H1 (cell line): ENCODE measurements at regions not wholly inside any gene's neighbourhood (a gene's known extent, or its start where the extent isn't known, plus 50 kb on each side); places are given as distances from the start of the nearest gene placed in this dataset.

Experiments used
- CTCF ChIA-PET: fragments of 300-600 bp; sonication (Branson Sonifier 250); formaldehyde crosslinking; loops from one replicate; lab custom pipeline; 2021; ENCODE audit not compliant: partially characterized antibody; lab: Charles Lee
- POLR2A ChIA-PET: fragments of 300-600 bp; sonication (Branson Sonifier 250); formaldehyde crosslinking; loops from one replicate; lab custom pipeline; 2021; ENCODE audit warnings: inconsistent platforms; ENCODE audit not compliant: partially characterized antibody; lab: Charles Lee
- DNase-seq, 2 experiments: peaks; one replicate each; pipeline versions ENCODE4 v3.0.0 to v3.0.0-alpha.2; 2010 to 2022; ENCODE audit warnings: low spot score in 2 of 2, low read depth in 1 of 2, mixed read lengths in 1 of 2
- FAIRE-seq: peaks from 2 replicates; lab custom pipeline; 2011; peaks lifted over from hg19 to GRCh38; lab: Jason Lieb, UNC
- H2AFZ ChIP-seq: 2 replicates; pipeline ENCODE4 v1.8.1; 2012; ENCODE audit warnings: low read length, inconsistent platforms
- H2AK5ac ChIP-seq: 2 replicates; pipeline ENCODE4 v1.6.1; 2013; ENCODE audit warnings: low read depth, low read length
- H2BK120ac ChIP-seq: replicated peaks from 2 replicates; pipeline ENCODE3; 2013; ENCODE audit warnings: low read depth, low read length, inconsistent platforms
- H2BK12ac ChIP-seq: 2 replicates; pipeline ENCODE4 v1.6.1; 2013; ENCODE audit warnings: low read depth, low read length
- H2BK15ac ChIP-seq: 2 replicates; pipeline ENCODE4 v1.6.1; 2013; ENCODE audit warnings: low read length
- H2BK20ac ChIP-seq: 2 replicates; pipeline ENCODE4 v1.6.1; 2013; ENCODE audit warnings: low read length
- H2BK5ac ChIP-seq: 2 replicates; pipeline ENCODE4 v1.6.1; 2013; ENCODE audit warnings: low read depth, low read length
- H3K14ac ChIP-seq: 2 replicates; pipeline ENCODE4 v1.6.1; 2013; ENCODE audit warnings: inconsistent platforms; ENCODE audit not compliant: insufficient read length
- H3K18ac ChIP-seq: 2 replicates; pipeline ENCODE4 v1.6.1; 2013; ENCODE audit warnings: low read length; ENCODE audit errors: extremely low read depth
- H3K23ac ChIP-seq: 2 replicates; pipeline ENCODE4 v1.6.1; 2013; ENCODE audit warnings: inconsistent platforms; ENCODE audit not compliant: insufficient read length
- H3K23me2 ChIP-seq: 2 replicates; pipeline ENCODE4 v1.6.1; 2013; ENCODE audit warnings: low read depth, low read length
- H3K27ac ChIP-seq: 2 replicates; pipeline ENCODE4 v1.6.1; 2011; ENCODE audit warnings: low read depth, low read length, inconsistent platforms
- H3K27me3 ChIP-seq, 4 experiments: replicated peaks in 1 of 4; 1 replicate in 1 of 4; 2 replicates in 3 of 4; pipeline versions ENCODE4 v1.6.1 to v1.8.1; 2011 to 2013; ENCODE audit warnings: low read length in 3 of 4, mild to moderate bottlenecking in 3 of 4, inconsistent platforms in 2 of 4, mixed read lengths in 2 of 4, moderate library complexity in 1 of 4; ENCODE audit not compliant: control insufficient read depth in 3 of 4, insufficient read depth in 3 of 4; ENCODE audit errors: extremely low read depth in 1 of 4
- H3K36me3 ChIP-seq, 4 experiments: 2 replicates each; pipeline versions ENCODE4 v1.6.1 to v1.8.1; 2011 to 2013; ENCODE audit warnings: mild to moderate bottlenecking in 4 of 4, low read length in 3 of 4, moderate library complexity in 2 of 4, control low read depth in 1 of 4, inconsistent platforms in 1 of 4; ENCODE audit not compliant: insufficient read depth in 4 of 4, control insufficient read depth in 2 of 4
- H3K4ac ChIP-seq: replicated peaks from 2 replicates; pipeline ENCODE3; 2013; ENCODE audit warnings: low read length, low read depth, mixed read lengths, inconsistent platforms; ENCODE audit not compliant: insufficient read length
- H3K4me1 ChIP-seq, 4 experiments: replicated peaks in 1 of 4; 1 replicate in 1 of 4; 2 replicates in 3 of 4; pipeline versions ENCODE4 v1.6.1 to v1.8.1; 2011 to 2013; ENCODE audit warnings: low read length in 3 of 4, inconsistent platforms in 2 of 4, mixed read lengths in 1 of 4; ENCODE audit not compliant: insufficient read depth in 4 of 4, control insufficient read depth in 3 of 4
- H3K4me2 ChIP-seq, 2 experiments: 2 replicates each; pipeline versions ENCODE4 v1.6.1 to v1.8.1; 2011 to 2013; ENCODE audit warnings: low read depth in 2 of 2, low read length in 2 of 2, control low read depth in 1 of 2, inconsistent platforms in 1 of 2, mild to moderate bottlenecking in 1 of 2; ENCODE audit not compliant: insufficient read depth in 1 of 2
- H3K4me3 ChIP-seq, 4 experiments: fragments of 200-600, 300-600 bp in 1 of 4; sonication (generic), shearing (Covaris generic), sonication (Bioruptor Twin) in 1 of 4; 2 replicates each; pipeline versions ENCODE4 v1.5.1 to v1.8.1; 2011 to 2016; ENCODE audit warnings: low read length in 4 of 4, low read depth in 3 of 4, control low read depth in 2 of 4, inconsistent platforms in 2 of 4, mild to moderate bottlenecking in 2 of 4, mixed read lengths in 1 of 4, moderate library complexity in 1 of 4; ENCODE audit not compliant: insufficient read depth in 2 of 4; ENCODE audit errors: extremely low read depth in 1 of 4
- H3K56ac ChIP-seq: replicated peaks from 2 replicates; pipeline ENCODE3; 2013; ENCODE audit warnings: low read depth, mild to moderate bottlenecking, mixed read lengths, low read length, inconsistent platforms; ENCODE audit not compliant: insufficient read length
- H3K79me1 ChIP-seq: 2 replicates; pipeline ENCODE4 v1.6.1; 2013; ENCODE audit warnings: low read depth, low read length, control low read depth
- H3K79me2 ChIP-seq, 2 experiments: 2 replicates each; pipeline versions ENCODE4 v1.6.1 to v1.8.1; 2012 to 2013; ENCODE audit warnings: low read length in 2 of 2, mild to moderate bottlenecking in 2 of 2, inconsistent platforms in 1 of 2; ENCODE audit not compliant: insufficient read depth in 2 of 2, control insufficient read depth in 1 of 2
- H3K9ac ChIP-seq, 4 experiments: replicated peaks in 1 of 4; 1 replicate in 1 of 4; 2 replicates in 3 of 4; pipeline versions ENCODE4 v1.6.1 to v1.8.1; 2011 to 2013; ENCODE audit warnings: low read depth in 3 of 4, low read length in 3 of 4, control low read depth in 2 of 4, mild to moderate bottlenecking in 2 of 4, moderate library complexity in 2 of 4, inconsistent platforms in 1 of 4; ENCODE audit errors: extremely low read depth in 1 of 4
- H3K9me3 ChIP-seq, 2 experiments: 2 replicates each; pipeline versions ENCODE4 v1.6.1 to v1.8.1; 2012 to 2013; ENCODE audit warnings: mild to moderate bottlenecking in 2 of 2, moderate library complexity in 2 of 2, control low read depth in 1 of 2, inconsistent platforms in 1 of 2, low read depth in 1 of 2, low read length in 1 of 2, mixed read lengths in 1 of 2; ENCODE audit not compliant: insufficient read depth in 2 of 2
- H4K20me1 ChIP-seq, 2 experiments: replicated peaks in 1 of 2; 2 replicates each; pipeline versions ENCODE3 to v1.8.1; 2011 to 2013; ENCODE audit warnings: inconsistent platforms in 2 of 2, low read length in 2 of 2, mild to moderate bottlenecking in 1 of 2; ENCODE audit not compliant: insufficient read depth in 2 of 2, control insufficient read depth in 1 of 2
- H4K5ac ChIP-seq: 2 replicates; pipeline ENCODE4 v1.6.1; 2013; ENCODE audit warnings: low read length, low read depth, mixed read lengths, inconsistent platforms; ENCODE audit not compliant: insufficient read length
- H4K8ac ChIP-seq: 2 replicates; pipeline ENCODE4 v1.8.0; 2013; ENCODE audit warnings: mild to moderate bottlenecking, moderate library complexity, low read length, inconsistent platforms; ENCODE audit not compliant: insufficient read depth; ENCODE audit errors: extremely low read depth
- H4K91ac ChIP-seq: replicated peaks from 2 replicates; pipeline ENCODE3; 2013; ENCODE audit warnings: low read length, mixed read lengths, inconsistent platforms; ENCODE audit not compliant: insufficient read length
- BACH1 ChIP-seq: IDR thresholded peaks from 2 replicates; pipeline ENCODE4 v1.6.1; 2012; ENCODE audit warnings: low read length, improper control_type of control experiment
- CREB1 ChIP-seq: IDR thresholded peaks from 2 replicates; pipeline ENCODE4 v1.6.1; 2012; ENCODE audit warnings: inconsistent platforms
- GABPA ChIP-seq: IDR thresholded peaks from 2 replicates; pipeline ENCODE4 v1.6.1; 2011; ENCODE audit warnings: mild to moderate bottlenecking, low read length, moderate library complexity, borderline replicate concordance; ENCODE audit not compliant: insufficient read depth
- KDM4A ChIP-seq: IDR thresholded peaks from one replicate; pipeline ENCODE4 v1.7.1; 2012; ENCODE audit warnings: low read depth, mild to moderate bottlenecking, moderate library complexity, low read length, inconsistent platforms; ENCODE audit not compliant: severe bottlenecking
- MAFK ChIP-seq: IDR thresholded peaks from 2 replicates; pipeline ENCODE4 v1.6.1; 2012; ENCODE audit warnings: low read depth, mild to moderate bottlenecking, improper control_type of control experiment, low read length
- NRF1 ChIP-seq: IDR thresholded peaks from 2 replicates; pipeline ENCODE4 v1.6.1; 2011; ENCODE audit warnings: mild to moderate bottlenecking, low read depth, low read length, improper control_type of control experiment
- POLR2AphosphoS5 ChIP-seq: IDR thresholded peaks from 2 replicates; pipeline ENCODE4 v1.6.1; 2011; ENCODE audit warnings: low read depth, low read length
- RAD21 ChIP-seq, 2 experiments: IDR thresholded peaks in 1 of 2; conservative IDR thresholded peaks in 1 of 2; 2 replicates each; pipeline ENCODE4 v1.6.1; 2011; ENCODE audit warnings: low read depth in 2 of 2, low read length in 2 of 2, improper control_type of control experiment in 1 of 2, inconsistent platforms in 1 of 2, mild to moderate bottlenecking in 1 of 2, moderate library complexity in 1 of 2
- SIX5 ChIP-seq: IDR thresholded peaks from 2 replicates; pipeline ENCODE4 v1.6.1; 2011; ENCODE audit warnings: mild to moderate bottlenecking, low read depth, low read length
- ZNF274 ChIP-seq: IDR thresholded peaks from 2 replicates; pipeline ENCODE4 v1.7.0; 2012; ENCODE audit warnings: low read length, borderline replicate concordance; ENCODE audit errors: extremely low read depth
- WGBS, 2 experiments: shearing (Covaris generic) in 1 of 2; methylation state at CpG; one replicate each; pipeline versions ENCODE4 v1.1.6 to v1.1.7; 2013 to 2015; ENCODE audit warnings: low lambda C conversion rate in 2 of 2, mixed read lengths in 2 of 2, inconsistent platforms in 1 of 2, low coverage in 1 of 2, missing lambda C conversion rate in 1 of 2; ENCODE audit not compliant: insufficient replicate concordance in 2 of 2, insufficient coverage in 1 of 2, insufficient read length in 1 of 2; ENCODE audit errors: extremely low coverage in 1 of 2, missing lambda C conversion rate in 1 of 2; 5-methylcytosine and 5-hydroxymethylcytosine counted together

DNA sequence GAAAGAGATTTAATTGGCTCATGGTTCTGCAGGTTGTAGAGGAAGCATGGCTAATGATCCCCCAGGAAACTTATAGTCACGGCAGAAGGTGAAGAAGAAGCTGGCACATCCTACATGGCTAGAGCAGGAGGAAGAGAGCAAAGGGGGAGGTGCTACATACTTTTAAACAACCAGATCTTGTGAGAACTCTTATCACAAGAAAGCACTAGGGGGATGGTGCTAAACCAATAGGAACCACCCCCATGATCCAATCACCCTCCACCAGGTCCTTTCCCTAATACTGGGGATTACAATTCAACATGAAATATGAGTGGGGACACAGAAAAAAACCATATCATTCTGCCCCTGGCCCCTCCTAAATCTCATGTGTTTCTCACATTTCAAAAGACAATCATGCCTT is 147.2 kb upstream of the EPB41L4A start:
- Histone ChIP-seq H2BK20ac (no peak overlapping the region), H3K36me3 (no peaks in the 10 kb centered on the region; a peak in 1 of 8 replicates), H4K5ac (no peak overlapping the region), H2BK12ac (no peak overlapping the region), H2BK5ac (no peak overlapping the region), H4K8ac (no peak overlapping the region), H3K56ac (no peak overlapping the region), H3K4me2 (no peak overlapping the region), H3K79me2 (no peaks in the 10 kb centered on the region), H4K20me1 (no peaks in the 10 kb centered on the region), H3K14ac (no peak overlapping the region), H3K23ac (no peak overlapping the region), H3K4me3 (no peak overlapping the region), H3K9ac (no peak overlapping the region), H4K91ac (no peak overlapping the region), H2AFZ (no peak overlapping the region), H2BK15ac (no peak overlapping the region), H3K79me1 (no peaks in the 10 kb centered on the region), H3K23me2 (no peaks in the 10 kb centered on the region), H3K4me1 (no peaks in the 10 kb centered on the region), H3K18ac (no peak overlapping the region), H2AK5ac (no peak overlapping the region), H3K9me3 (peaks cover 20 to 26% of the 10 kb centered on the region in 2 experiments), H2BK120ac (no peak overlapping the region), H3K27ac (no peak overlapping the region), H3K27me3 (no peaks in the 10 kb centered on the region), H3K4ac (no peak overlapping the region)
- DNase-seq (no peak), FAIRE-seq (no peak)
- ChIA-PET CTCF (no interaction called here), POLR2A (no interaction called here)
- WGBS, 2 experiments = 88% methylated on average over 1 of the region's 1 CpG; no CpG with 5 or more reads in 1 of the 2 experiments
- no peak for TF ChIP-seq BACH1
- no peak for TF ChIP-seq RAD21 (IDR thresholded peaks at IDR 0.05 in 1 of 2, conservative IDR thresholded peaks at IDR 0.05 in 1 of 2; ENCODE audit: low read depth in 2 of 2, low read length in 2 of 2)
- no peak for TF ChIP-seq CREB1
- TF ChIP-seq MAFK = no peak
- TF ChIP-seq ZNF274 = no peak
- TF ChIP-seq KDM4A = no peak
- no peak for TF ChIP-seq NRF1
- no peak for TF ChIP-seq POLR2AphosphoS5
- TF ChIP-seq GABPA = no peak
- no peak for TF ChIP-seq SIX5
